Jurkat, Clone E6-1 (cell line): ENCODE measurements at regions not wholly inside any gene's neighbourhood (a gene's known extent, or its start where the extent isn't known, plus 50 kb on each side); places are given as distances from the start of the nearest gene placed in this dataset.
"Not testable (repeated sequence)": the region's sequence is repeated elsewhere in the genome, so short reads cannot be mapped to it uniquely, and the experiment has no call there.

Experiments
- DNase-seq: peaks from one replicate; pipeline ENCODE4 v3.0.0-alpha.2; 2011; ENCODE audit warnings: low read depth, low spot score
- H3K4me3 ChIP-seq: 2 replicates; pipeline ENCODE4 v1.5.1; 2011; ENCODE audit warnings: mild to moderate bottlenecking, low read length, control low read depth, moderate library complexity

- DNase-seq, result no peak
- no peak overlapping the region for H3K4me3 ChIP-seq
Observed at GRCh38 chr13:50214514-50214913, 199.3 kb downstream of the KCNRG start.

- peak; percentile 23 for DNase-seq
- no peak overlapping the region for H3K4me3 ChIP-seq
Observed at GRCh38 chr13:50215399-50215798, 200.2 kb downstream of the KCNRG start.

DNA sequence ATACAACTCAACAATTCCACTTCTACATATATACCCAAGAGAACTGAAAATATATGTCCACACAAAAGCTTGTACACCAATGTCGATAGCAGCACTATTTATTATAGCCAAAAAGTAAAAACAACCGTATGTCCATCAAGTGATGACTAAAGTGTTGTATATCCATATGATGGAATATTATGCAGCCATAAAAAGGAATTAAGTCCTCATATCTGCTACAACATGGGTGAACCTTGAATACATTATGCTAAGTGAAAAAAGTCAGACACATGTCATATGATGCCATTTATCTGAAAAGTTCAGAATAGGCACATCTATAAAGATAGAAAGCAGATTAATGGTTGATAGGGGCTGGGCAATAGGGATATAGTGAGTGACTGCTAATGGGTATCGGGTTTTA lies 204.5 kb downstream of the KCNRG start:
- DNase-seq, result no peak

GRCh38 chr13:50220938-50221337 lies 205.7 kb downstream of the KCNRG start:
- H3K4me3 ChIP-seq, result no peak overlapping the region
- DNase-seq, result no peak

More for the DNA sequence above, 204.5 kb downstream of the KCNRG start:
- H3K4me3 ChIP-seq, result no peak overlapping the region

GRCh38 chr13:50222569-50223332 lies 207.5 kb downstream of the KCNRG start:
- no peak for DNase-seq

GRCh38 chr13:50224534-50224933 lies 209.3 kb downstream of the KCNRG start:
- no peak for DNase-seq
- no peak overlapping the region for H3K4me3 ChIP-seq

More at GRCh38 chr13:50222569-50223332, 207.5 kb downstream of the KCNRG start:
- H3K4me3 ChIP-seq, result no peak overlapping the region

- no peak overlapping the region for H3K4me3 ChIP-seq
- DNase-seq, result no peak
Observed at GRCh38 chr13:50225193-50226155, 210.2 kb downstream of the KCNRG start.

GRCh38 chr13:50226515-50227155 lies 211.4 kb downstream of the KCNRG start:
- H3K4me3 ChIP-seq, result no peak overlapping the region
- DNase-seq, result no peak

DNA sequence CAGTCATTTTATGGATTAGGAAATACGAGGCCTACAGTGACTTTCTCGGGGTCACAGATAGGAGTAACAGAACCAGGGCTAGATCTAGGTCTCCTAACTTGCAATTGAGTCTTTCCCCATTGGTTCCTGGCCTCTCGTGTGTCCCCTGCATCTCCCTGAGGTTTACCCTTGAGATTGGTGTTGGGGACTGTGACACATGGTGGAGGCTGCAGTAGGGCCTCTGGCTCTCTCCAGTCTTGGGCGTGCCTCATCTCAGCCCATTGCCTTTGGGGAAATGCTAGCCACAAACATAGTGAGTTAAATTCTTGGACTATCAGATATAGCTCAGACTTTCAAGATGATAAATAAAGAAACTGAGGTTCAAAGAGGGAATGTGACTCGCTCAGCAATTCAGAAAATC lies 212.1 kb downstream of the KCNRG start:
- H3K4me3 ChIP-seq, result no peak overlapping the region
- DNase-seq, result no peak

DNA sequence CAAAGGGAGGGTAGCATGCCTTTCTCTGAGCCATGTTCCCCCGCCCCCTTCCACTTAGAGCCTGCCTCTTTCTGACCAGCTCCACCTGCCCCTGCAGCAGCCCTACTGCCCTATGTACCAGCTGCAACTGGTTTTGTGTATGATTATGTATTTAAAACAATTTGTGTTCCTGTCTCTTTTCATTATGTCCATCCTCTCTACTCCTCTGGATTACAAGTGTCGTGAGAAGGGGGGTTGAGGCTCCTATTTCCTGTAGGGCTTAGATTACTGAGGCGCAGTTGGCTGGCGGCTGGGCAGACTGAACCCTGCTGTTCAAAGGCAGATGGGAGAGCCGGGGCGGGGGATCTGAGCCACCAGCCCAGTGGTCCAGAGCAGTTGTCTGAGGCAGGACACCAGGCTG lies 213.3 kb downstream of the KCNRG start:
- DNase-seq, result no peak

GRCh38 chr13:50229960-50230661 lies 214.9 kb downstream of the KCNRG start:
- no peak overlapping the region for H3K4me3 ChIP-seq
- peak; percentile 66 for DNase-seq

More for the DNA sequence above, 213.3 kb downstream of the KCNRG start:
- H3K4me3 ChIP-seq, result no peak overlapping the region

DNA sequence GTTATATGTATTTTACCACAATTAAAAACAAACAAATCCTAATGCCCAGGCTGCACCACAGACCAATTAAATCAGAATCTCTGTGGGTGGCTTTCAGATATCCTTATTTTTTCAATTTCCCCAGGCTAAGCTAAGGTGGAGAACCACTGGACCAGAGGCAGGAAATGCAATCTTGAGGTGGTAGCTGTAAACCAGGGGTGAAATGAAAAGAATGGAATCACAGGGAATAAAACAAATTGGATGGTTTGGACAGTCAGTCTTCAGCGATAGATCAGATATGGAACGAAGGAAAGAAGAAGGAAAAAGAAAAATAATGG lies 215.4 kb downstream of the KCNRG start:
- no peak for DNase-seq
- H3K4me3 ChIP-seq, result no peak overlapping the region

DNA sequence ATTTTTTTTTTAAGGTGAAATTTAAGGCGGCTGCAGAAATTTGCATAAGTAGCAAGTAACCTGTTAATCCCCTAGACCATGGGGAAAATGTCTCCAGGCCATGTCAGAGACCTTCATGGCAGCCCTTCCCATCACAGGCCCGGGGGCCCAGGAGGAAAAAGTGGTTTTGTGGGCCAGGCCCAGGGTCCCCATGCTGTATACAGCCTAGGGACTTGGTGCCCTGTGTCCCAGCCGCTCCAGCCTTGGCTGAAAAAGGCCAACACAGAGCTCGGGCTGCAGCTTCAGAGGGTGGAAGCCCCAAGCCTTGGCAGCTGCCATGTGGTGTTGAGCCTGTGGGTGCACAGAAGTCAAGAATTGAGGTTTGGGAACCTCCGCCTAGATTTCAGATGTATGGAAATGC lies 218.3 kb downstream of the KCNRG start:
- DNase-seq, H3K4me3 ChIP-seq: not testable (repeated sequence)

GRCh38 chr13:50235604-50236342 lies 220.5 kb downstream of the KCNRG start:
- no peak for DNase-seq
- H3K4me3 ChIP-seq, result no peak overlapping the region

- no peak for DNase-seq
- no peak overlapping the region for H3K4me3 ChIP-seq
Observed at GRCh38 chr13:50236898-50237318, 221.7 kb downstream of the KCNRG start.

- DNase-seq, result no peak
- H3K4me3 ChIP-seq, result no peak overlapping the region
Observed at GRCh38 chr13:50238922-50239321, 223.7 kb downstream of the KCNRG start.

- no peak overlapping the region for H3K4me3 ChIP-seq
- DNase-seq, result no peak
Observed at GRCh38 chr13:50241479-50241878, 226.2 kb downstream of the KCNRG start.

- no peak overlapping the region for H3K4me3 ChIP-seq
- DNase-seq, result no peak
Observed at GRCh38 chr13:50243931-50244330, 228.7 kb downstream of the KCNRG start.

DNA sequence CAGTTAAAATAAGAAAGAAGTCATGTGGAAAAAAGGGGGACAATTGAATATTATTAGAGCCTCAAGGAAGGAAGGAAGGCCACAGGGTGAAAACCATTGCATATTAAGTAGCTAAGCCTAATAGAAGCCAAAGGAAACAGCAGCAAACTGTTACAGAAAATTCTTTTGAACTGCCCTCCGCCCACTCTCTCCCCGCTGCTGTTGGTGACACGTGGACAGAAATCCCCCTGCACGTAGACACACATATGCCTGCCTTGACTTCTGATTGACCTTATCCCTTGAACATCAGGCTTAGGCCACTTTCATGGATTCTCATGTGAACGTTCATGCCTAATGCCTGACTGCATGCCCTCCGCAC lies 229.1 kb downstream of the KCNRG start:
- no peak overlapping the region for H3K4me3 ChIP-seq
- no peak for DNase-seq
